Right lobe of liver (tissue), 4 donors: ENCODE measurements at regions not wholly inside any gene's neighbourhood (a gene's known extent, or its start where the extent isn't known, plus 50 kb on each side); places are given as distances from the start of the nearest gene placed in this dataset.

ENCODE experiments used
- POLR2A ChIP-seq: fragments of 450-650 bp; IDR thresholded peaks from one replicate; pipeline ENCODE4 v1.6.1; 2017; ENCODE audit warnings: antibody characterized with exemption, mild to moderate bottlenecking
- TF ChIP-seq, protein P1 (sequence below), 4 donors: fragments of 200-600 bp in 3 of 4; fragments of 450-650 bp in 1 of 4; IDR thresholded peaks; one replicate each; pipeline versions ENCODE4 v1.5.1 to v1.8.0; 2016 to 2022; ENCODE audit warnings: antibody characterized with exemption in 4 of 4, mild to moderate bottlenecking in 2 of 4
- donor health status: DM: no; HTN: no; CAD: no.
- donor health status: DM: no; HTN: no; CAD: no.
- donor health status: DM: no; HTN: yes; CAD: no.

- TF ChIP-seq, protein P1, sequence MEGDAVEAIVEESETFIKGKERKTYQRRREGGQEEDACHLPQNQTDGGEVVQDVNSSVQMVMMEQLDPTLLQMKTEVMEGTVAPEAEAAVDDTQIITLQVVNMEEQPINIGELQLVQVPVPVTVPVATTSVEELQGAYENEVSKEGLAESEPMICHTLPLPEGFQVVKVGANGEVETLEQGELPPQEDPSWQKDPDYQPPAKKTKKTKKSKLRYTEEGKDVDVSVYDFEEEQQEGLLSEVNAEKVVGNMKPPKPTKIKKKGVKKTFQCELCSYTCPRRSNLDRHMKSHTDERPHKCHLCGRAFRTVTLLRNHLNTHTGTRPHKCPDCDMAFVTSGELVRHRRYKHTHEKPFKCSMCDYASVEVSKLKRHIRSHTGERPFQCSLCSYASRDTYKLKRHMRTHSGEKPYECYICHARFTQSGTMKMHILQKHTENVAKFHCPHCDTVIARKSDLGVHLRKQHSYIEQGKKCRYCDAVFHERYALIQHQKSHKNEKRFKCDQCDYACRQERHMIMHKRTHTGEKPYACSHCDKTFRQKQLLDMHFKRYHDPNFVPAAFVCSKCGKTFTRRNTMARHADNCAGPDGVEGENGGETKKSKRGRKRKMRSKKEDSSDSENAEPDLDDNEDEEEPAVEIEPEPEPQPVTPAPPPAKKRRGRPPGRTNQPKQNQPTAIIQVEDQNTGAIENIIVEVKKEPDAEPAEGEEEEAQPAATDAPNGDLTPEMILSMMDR (IDR thresholded peaks at IDR 0.05): no peak
- no peak for TF ChIP-seq POLR2A
These were observed 171.9 kb downstream of the KLF5 start for GRCh38 chr13:73230716-73231115.
